GM19467 (cell line): ENCODE measurements at regions not wholly inside any gene's neighbourhood (a gene's known extent, or its start where the extent isn't known, plus 50 kb on each side); places are given as distances from the start of the nearest gene placed in this dataset.
"Not testable (repeated sequence)": the region's sequence is repeated elsewhere in the genome, so short reads cannot be mapped to it uniquely, and the experiment has no call there.

Source experiments
- ATAC-seq: cut with Tn5 transposase; IDR thresholded peaks from one replicate; pipeline ENCODE4 v1.9.1; 2021; ENCODE audit warnings: mild to moderate bottlenecking, moderate library complexity; ENCODE audit not compliant: unreplicated experiment

GRCh38 chr4:153099391-153100140 is 104.7 kb upstream of the TRIM2 start:
- no peak for ATAC-seq

- not testable (repeated sequence) for ATAC-seq
These were observed 97.5 kb upstream of the TRIM2 start for GRCh38 chr4:153106736-153107135.

- ATAC-seq = no peak
These were observed 97.0 kb upstream of the TRIM2 start for GRCh38 chr4:153107246-153107645.

GRCh38 chr4:153109296-153109849 is 94.9 kb upstream of the TRIM2 start:
- ATAC-seq = no peak

GRCh38 chr4:153110739-153111138 is 93.5 kb upstream of the TRIM2 start:
- ATAC-seq = no peak

GRCh38 chr4:153111426-153112040 is 92.7 kb upstream of the TRIM2 start:
- ATAC-seq = no peak

GRCh38 chr4:153112041-153112441 is 92.2 kb upstream of the TRIM2 start:
- ATAC-seq = no peak

GRCh38 chr4:153113061-153113837 is 91.0 kb upstream of the TRIM2 start:
- no peak for ATAC-seq

GRCh38 chr4:153113838-153114105 is 90.5 kb upstream of the TRIM2 start:
- ATAC-seq = no peak

GRCh38 chr4:153114771-153115321 is 89.4 kb upstream of the TRIM2 start:
- ATAC-seq = no peak

GRCh38 chr4:153115322-153116290 is 88.6 kb upstream of the TRIM2 start:
- ATAC-seq = peak; percentile 85

- no peak for ATAC-seq
These were observed 88.0 kb upstream of the TRIM2 start for GRCh38 chr4:153116291-153116680.

GRCh38 chr4:153116801-153117200 is 87.4 kb upstream of the TRIM2 start:
- no peak for ATAC-seq

- ATAC-seq = no peak
These were observed 86.7 kb upstream of the TRIM2 start for GRCh38 chr4:153117554-153117953.

GRCh38 chr4:153119626-153120025 is 84.6 kb upstream of the TRIM2 start:
- ATAC-seq = no peak

- ATAC-seq = no peak
These were observed 84.0 kb upstream of the TRIM2 start for GRCh38 chr4:153120235-153120634.

GRCh38 chr4:153122855-153123254 is 81.4 kb upstream of the TRIM2 start:
- no peak for ATAC-seq

- ATAC-seq = no peak
These were observed 78.1 kb upstream of the TRIM2 start for GRCh38 chr4:153126137-153126536.

- ATAC-seq = peak; percentile 64
These were observed 76.3 kb upstream of the TRIM2 start for GRCh38 chr4:153127760-153128494.

- ATAC-seq = no peak
These were observed 72.6 kb upstream of the TRIM2 start for GRCh38 chr4:153131596-153131995.
